ENCODE measurements at regions not wholly inside any gene's neighbourhood (a gene's known extent, or its start where the extent isn't known, plus 50 kb on each side); places are given as distances from the start of the nearest gene placed in this dataset.

- no peaks in the 10 kb centered on the region for H3K36me3 ChIP-seq (ENCODE audit: control insufficient read depth, insufficient read depth, low read length)
- no peaks in the 10 kb centered on the region for H3K9me3 ChIP-seq (ENCODE audit: control insufficient read depth, low read length)
- H3K4me1 ChIP-seq (ENCODE audit: control insufficient read depth, insufficient read depth, low read length): no peaks in the 10 kb centered on the region
- H3K9ac ChIP-seq (ENCODE audit: low read length): no peak overlapping the region
- no peak overlapping the region for H3K4me3 ChIP-seq (ENCODE audit: low read length)
- H3K27me3 ChIP-seq (ENCODE audit: control insufficient read depth, insufficient read depth, low read length): no peaks in the 10 kb centered on the region
These were observed 54.0 kb upstream of the CDK20 start for GRCh38 chr9:88028338-88028737.

- Histone ChIP-seq H3K9ac (ENCODE audit: low read length) (no peak overlapping the region), H3K27me3 (ENCODE audit: control insufficient read depth, insufficient read depth, low read length) (no peaks in the 10 kb centered on the region), H3K4me3 (ENCODE audit: low read length) (no peak overlapping the region), H3K4me1 (ENCODE audit: control insufficient read depth, insufficient read depth, low read length) (no peaks in the 10 kb centered on the region), H3K36me3 (ENCODE audit: control insufficient read depth, insufficient read depth, low read length) (no peaks in the 10 kb centered on the region), H3K9me3 (ENCODE audit: control insufficient read depth, low read length) (no peaks in the 10 kb centered on the region)
These were observed 51.8 kb upstream of the CDK20 start for GRCh38 chr9:88026118-88026479.

- H3K9me3 ChIP-seq (ENCODE audit: control insufficient read depth, low read length): no peaks in the 10 kb centered on the region
- no peaks in the 10 kb centered on the region for H3K36me3 ChIP-seq (ENCODE audit: control insufficient read depth, insufficient read depth, low read length)
- H3K27me3 ChIP-seq (ENCODE audit: control insufficient read depth, insufficient read depth, low read length): no peaks in the 10 kb centered on the region
- no peak overlapping the region for H3K4me3 ChIP-seq (ENCODE audit: low read length)
- no peak overlapping the region for H3K9ac ChIP-seq (ENCODE audit: low read length)
- no peaks in the 10 kb centered on the region for H3K4me1 ChIP-seq (ENCODE audit: control insufficient read depth, insufficient read depth, low read length)
These were observed 51.2 kb upstream of the CDK20 start for GRCh38 chr9:88025411-88026117.

GRCh38 chr9:88024896-88025295 lies 50.6 kb upstream of the CDK20 start:
- H3K9me3 ChIP-seq (ENCODE audit: control insufficient read depth, low read length): no peaks in the 10 kb centered on the region
- H3K4me3 ChIP-seq (ENCODE audit: low read length): no peak overlapping the region
- no peaks in the 10 kb centered on the region for H3K4me1 ChIP-seq (ENCODE audit: control insufficient read depth, insufficient read depth, low read length)
- no peak overlapping the region for H3K9ac ChIP-seq (ENCODE audit: low read length)
- H3K27me3 ChIP-seq (ENCODE audit: control insufficient read depth, insufficient read depth, low read length): no peaks in the 10 kb centered on the region
- H3K36me3 ChIP-seq (ENCODE audit: control insufficient read depth, insufficient read depth, low read length): no peaks in the 10 kb centered on the region

Measured in mucosa of stomach (tissue), 1 donor.